K562 (cell line): ENCODE measurements at regions not wholly inside any gene's neighbourhood (a gene's known extent, or its start where the extent isn't known, plus 50 kb on each side); places are given as distances from the start of the nearest gene placed in this dataset.

ENCODE experiments used
- ATAC-seq: fragments of 200-7000 bp; cut with Tn5 transposase; 3 replicates; pipeline ENCODE4 v1.9.1; 2020; ENCODE audit warnings: moderate library complexity
- BruUV-seq: library from RNA; stranded (reverse); fragments of 400-500 nt; replicated peaks from 2 replicates; lab custom pipeline; 2021; lab: Mats Ljungman, UMichigan
- CTCF ChIA-PET: fragments of 300-600 bp; formaldehyde crosslinking; extraction: SDS; loops from one replicate; lab custom pipeline; 2021; ENCODE audit warnings: low intra/inter-chr PET ratio; lab: Yijun Ruan, JAX
- POLR2A ChIA-PET: fragments of 300-600, 350-650 bp; sonication (Branson Sonifier 250); formaldehyde crosslinking; extraction: SDS; loops from one replicate; lab custom pipeline; 2021; ENCODE audit warnings: antibody characterized with exemption, inconsistent platforms; lab: Yijun Ruan, JAX
- DNase-seq, 4 experiments: peaks; one replicate each; pipeline versions ENCODE4 v3.0.0 to v3.0.0-alpha.2; 2011 to 2018; ENCODE audit warnings: low spot score in 3 of 4, mixed read lengths in 3 of 4; ENCODE audit errors: extremely low read depth in 1 of 4
- FAIRE-seq: peaks from 2 replicates; lab custom pipeline; 2011; peaks lifted over from hg19 to GRCh38; lab: Jason Lieb, UNC
- H2AFZ ChIP-seq: 2 replicates; pipeline ENCODE4 v1.6.0; 2011; ENCODE audit warnings: low read depth, low read length, control low read depth, inconsistent platforms
- H3K27ac ChIP-seq: fragments of 200-600 bp; 3 replicates; pipeline ENCODE4 v1.8.0; 2011; ENCODE audit warnings: low read depth, mild to moderate bottlenecking, control low read depth, inconsistent platforms, low read length, moderate library complexity, mixed read lengths; ENCODE audit errors: extremely low read depth
- H3K27me3 ChIP-seq, 2 experiments: fragments of 300-600 bp in 1 of 2; 2 replicates in 1 of 2; 3 replicates in 1 of 2; pipeline versions ENCODE4 v1.6.0 to v1.8.0; 2011; ENCODE audit warnings: inconsistent platforms in 2 of 2, low read length in 2 of 2, mild to moderate bottlenecking in 1 of 2, mixed read lengths in 1 of 2, moderate library complexity in 1 of 2; ENCODE audit not compliant: control insufficient read depth in 2 of 2, insufficient read depth in 2 of 2
- H3K36me3 ChIP-seq: fragments of 300-600 bp; 3 replicates; pipeline ENCODE4 v1.8.0; 2011; ENCODE audit warnings: mild to moderate bottlenecking, low read length, inconsistent platforms; ENCODE audit not compliant: control insufficient read depth, insufficient read depth
- H3K4me1 ChIP-seq, 2 experiments: fragments of 200-600 bp in 1 of 2; replicated peaks in 1 of 2; 2 replicates in 1 of 2; 3 replicates in 1 of 2; pipeline versions ENCODE4 v1.5.1 to v1.8.0; 2011; ENCODE audit warnings: inconsistent platforms in 2 of 2, low read length in 2 of 2, mild to moderate bottlenecking in 1 of 2, mixed read lengths in 1 of 2, moderate library complexity in 1 of 2; ENCODE audit not compliant: control insufficient read depth in 2 of 2, insufficient read depth in 2 of 2
- H3K4me2 ChIP-seq: 2 replicates; pipeline ENCODE4 v1.6.1; 2011; ENCODE audit warnings: low read length, control low read depth, inconsistent platforms, mixed read lengths; ENCODE audit not compliant: insufficient read depth
- H3K4me3 ChIP-seq: fragments of 200-600 bp; sonication (generic), shearing (Covaris generic); 2 replicates; pipeline ENCODE4 v1.5.1; 2016; ENCODE audit warnings: control low read depth, inconsistent platforms
- H3K79me2 ChIP-seq: fragments of 200-600 bp; 3 replicates; pipeline ENCODE4 v1.8.0; 2011; ENCODE audit warnings: low read length, inconsistent platforms; ENCODE audit not compliant: control insufficient read depth, insufficient read depth
- H3K9ac ChIP-seq, 2 experiments: 2 replicates each; pipeline versions ENCODE4 v1.6.0 to v1.6.1; 2011; ENCODE audit warnings: low read depth in 2 of 2, low read length in 2 of 2, control low read depth in 1 of 2, inconsistent platforms in 1 of 2, mild to moderate bottlenecking in 1 of 2, mixed read lengths in 1 of 2; ENCODE audit not compliant: insufficient read depth in 1 of 2
- H3K9me1 ChIP-seq: one replicate; pipeline ENCODE4 v1.6.0; 2011; ENCODE audit warnings: inconsistent platforms, mild to moderate bottlenecking, low read length, moderate library complexity; ENCODE audit not compliant: control insufficient read depth, insufficient read depth
- H3K9me3 ChIP-seq: replicated peaks from 2 replicates; pipeline ENCODE4 v1.5.1; 2011; ENCODE audit warnings: low read depth, low read length, inconsistent platforms; ENCODE audit not compliant: control insufficient read depth, insufficient read depth
- H4K20me1 ChIP-seq: replicated peaks from 2 replicates; pipeline ENCODE4 v1.6.1; 2011; ENCODE audit warnings: low read length, inconsistent platforms, mixed read lengths; ENCODE audit not compliant: control insufficient read depth, insufficient read depth
- BCOR ChIP-seq: fragments of 450-650 bp; IDR thresholded peaks from 2 replicates; pipeline ENCODE4 v1.6.1; 2016
- E2F3 ChIP-seq: fragments of 250-450 bp; sonication (Bioruptor Pico); IDR thresholded peaks from 2 replicates; pipeline ENCODE4 v1.4.0; 2020; ENCODE audit warnings: mild to moderate bottlenecking
- HDAC1 ChIP-seq, 2 experiments: fragments of 450-650 bp; IDR thresholded peaks; 2 replicates each; pipeline ENCODE4 v1.6.1; 2016 to 2017; ENCODE audit warnings: inconsistent platforms in 1 of 2, mild to moderate bottlenecking in 1 of 2, moderate library complexity in 1 of 2
- HDAC3 ChIP-seq: fragments of 450-650 bp; IDR thresholded peaks from 2 replicates; pipeline ENCODE4 v1.6.1; 2018; ENCODE audit warnings: borderline replicate concordance, mild to moderate bottlenecking, moderate library complexity; ENCODE audit not compliant: partially characterized antibody
- KAT2B ChIP-seq: IDR thresholded peaks from one replicate; pipeline ENCODE4 v1.6.1; 2012; ENCODE audit warnings: low read depth, mild to moderate bottlenecking, control low read depth, inconsistent platforms, low read length, moderate library complexity
- RFX7 ChIP-seq: fragments of 250-450 bp; sonication (Bioruptor Pico); IDR thresholded peaks from 2 replicates; pipeline ENCODE4 v1.5.1; 2021; ENCODE audit warnings: mild to moderate bottlenecking
- TFAM ChIP-seq: fragments of 250-450 bp; sonication (Bioruptor Pico); conservative IDR thresholded peaks from 2 replicates; pipeline ENCODE4 v1.5.0; 2021; ENCODE audit warnings: mild to moderate bottlenecking, moderate library complexity
- ZNF175 ChIP-seq: fragments of 200-800 bp; sonication (Bioruptor generic); IDR thresholded peaks from 2 replicates; pipeline ENCODE4 v1.6.1; 2016; ENCODE audit warnings: low read depth, mild to moderate bottlenecking, missing genetic modification characterization, missing compliant biosample characterization
- ZNF324 ChIP-seq: fragments of 250-450 bp; sonication (Bioruptor Pico); IDR thresholded peaks from 2 replicates; pipeline ENCODE4 v1.4.0; 2020; ENCODE audit warnings: mild to moderate bottlenecking
- WGBS: fragments of 100-300 bp; shearing (Covaris generic); methylation state at CpG from one replicate; pipeline ENCODE4 v1.1.6; 2016; ENCODE audit warnings: low coverage, mixed read lengths; ENCODE audit not compliant: insufficient coverage; ENCODE audit errors: missing lambda C conversion rate; 5-methylcytosine and 5-hydroxymethylcytosine counted together
- in situ Hi-C: fragments of 300-500 bp; cut with MboI; formaldehyde crosslinking; loops from 4 replicates; pipeline ENCODE4 v1.15.0; 2018; ENCODE audit warnings: inconsistent platforms, mixed read lengths
- intact Hi-C: fragments of 100-400 bp; cut with micrococcal nuclease; formaldehyde crosslinking; loops from 2 replicates; pipeline ENCODE4 v1.14.2; 2022
- TF ChIP-seq, protein P1 (sequence below): fragments of 200-800 bp; sonication (Bioruptor generic); IDR thresholded peaks from 2 replicates; pipeline ENCODE4 v1.6.1; 2017; ENCODE audit warnings: missing genetic modification characterization, missing compliant biosample characterization
- TF ChIP-seq, protein P2 (sequence below): fragments of 250-450 bp; sonication (Bioruptor Pico); IDR thresholded peaks from 2 replicates; pipeline ENCODE4 v1.8.0; 2022; ENCODE audit warnings: moderate library complexity, mild to moderate bottlenecking, inconsistent platforms

DNA sequence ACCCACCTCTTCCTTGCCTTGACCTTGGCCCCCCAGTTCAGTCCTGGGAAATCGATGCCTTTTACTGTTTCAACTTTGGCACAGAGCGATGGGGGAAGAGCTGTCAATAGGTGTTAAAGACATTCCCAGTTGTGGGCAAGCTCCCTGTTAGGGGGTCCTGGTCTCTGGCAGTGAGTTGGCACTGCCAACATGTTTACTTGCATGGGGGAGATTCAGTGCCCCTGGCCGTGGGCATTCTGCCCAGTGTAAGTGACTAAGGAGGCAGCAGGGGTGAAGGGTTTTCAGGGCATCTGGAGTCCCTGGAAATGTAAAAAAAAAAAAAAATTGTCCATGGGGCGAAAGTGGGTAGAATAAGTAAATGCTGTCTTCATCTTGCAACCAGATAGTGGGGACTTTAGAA, 407.0 kb downstream of the PTPRU start:
- Histone ChIP-seq H3K9me1 (no peaks in the 10 kb centered on the region), H3K4me1 (no peaks in the 10 kb centered on the region), H3K27ac (no peak overlapping the region), H2AFZ (no peak overlapping the region), H3K4me3 (no peak overlapping the region), H3K79me2 (no peaks in the 10 kb centered on the region), H4K20me1 (no peaks in the 10 kb centered on the region), H3K36me3 (no peaks in the 10 kb centered on the region), H3K9ac (no peak overlapping the region), H3K4me2 (no peak overlapping the region), H3K9me3 (no peaks in the 10 kb centered on the region), H3K27me3 (peaks cover 4 to 25% of the 10 kb centered on the region in 2 experiments; a peak in 3 of 5 replicates)
- 5% methylated on average over 4 of the region's 4 CpGs for WGBS
- POLR2A ChIA-PET = interaction anchor here (0.7 to 1.0 kb wide), 2 partner anchors 19 to 707 kb away, joined by 3 read pairs; no protein-coding TSS in a partner anchor
- FAIRE-seq = no peak
- intact Hi-C loops (no loop called here), in situ Hi-C loops (no loop called here)
- BruUV-seq = no TSS peak
- TF ChIP-seq TFAM (no peak), KAT2B (no peak), RFX7 (CRISPR knock-in tag) (no peak), BCOR (no peak), ZNF175 (CRISPR knock-in tag) (no peak), HDAC1 (IDR thresholded peaks at IDR 0.05) (no peak), ZNF324 (no peak), E2F3 (CRISPR knock-in tag) (no peak), HDAC3 (no peak)
- TF ChIP-seq, protein P1, sequence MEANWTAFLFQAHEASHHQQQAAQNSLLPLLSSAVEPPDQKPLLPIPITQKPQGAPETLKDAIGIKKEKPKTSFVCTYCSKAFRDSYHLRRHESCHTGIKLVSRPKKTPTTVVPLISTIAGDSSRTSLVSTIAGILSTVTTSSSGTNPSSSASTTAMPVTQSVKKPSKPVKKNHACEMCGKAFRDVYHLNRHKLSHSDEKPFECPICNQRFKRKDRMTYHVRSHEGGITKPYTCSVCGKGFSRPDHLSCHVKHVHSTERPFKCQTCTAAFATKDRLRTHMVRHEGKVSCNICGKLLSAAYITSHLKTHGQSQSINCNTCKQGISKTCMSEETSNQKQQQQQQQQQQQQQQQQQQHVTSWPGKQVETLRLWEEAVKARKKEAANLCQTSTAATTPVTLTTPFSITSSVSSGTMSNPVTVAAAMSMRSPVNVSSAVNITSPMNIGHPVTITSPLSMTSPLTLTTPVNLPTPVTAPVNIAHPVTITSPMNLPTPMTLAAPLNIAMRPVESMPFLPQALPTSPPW (CRISPR knock-in tag) = no peak
- TF ChIP-seq, protein P2, sequence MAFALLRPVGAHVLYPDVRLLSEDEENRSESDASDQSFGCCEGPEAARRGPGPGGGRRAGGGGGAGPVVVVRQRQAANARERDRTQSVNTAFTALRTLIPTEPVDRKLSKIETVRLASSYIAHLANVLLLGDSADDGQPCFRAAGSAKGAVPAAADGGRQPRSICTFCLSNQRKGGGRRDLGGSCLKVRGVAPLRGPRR = no peak
- CTCF ChIA-PET = no interaction called here
- ATAC-seq = no peak
- no peak for DNase-seq
